HG02610 (cell line): ENCODE measurements at regions not wholly inside any gene's neighbourhood (a gene's known extent, or its start where the extent isn't known, plus 50 kb on each side); places are given as distances from the start of the nearest gene placed in this dataset.

ENCODE experiments used
- ATAC-seq: cut with Tn5 transposase; IDR thresholded peaks from one replicate; pipeline ENCODE4 v1.9.1; 2021; ENCODE audit warnings: mild to moderate bottlenecking, moderate library complexity; ENCODE audit not compliant: unreplicated experiment

DNA sequence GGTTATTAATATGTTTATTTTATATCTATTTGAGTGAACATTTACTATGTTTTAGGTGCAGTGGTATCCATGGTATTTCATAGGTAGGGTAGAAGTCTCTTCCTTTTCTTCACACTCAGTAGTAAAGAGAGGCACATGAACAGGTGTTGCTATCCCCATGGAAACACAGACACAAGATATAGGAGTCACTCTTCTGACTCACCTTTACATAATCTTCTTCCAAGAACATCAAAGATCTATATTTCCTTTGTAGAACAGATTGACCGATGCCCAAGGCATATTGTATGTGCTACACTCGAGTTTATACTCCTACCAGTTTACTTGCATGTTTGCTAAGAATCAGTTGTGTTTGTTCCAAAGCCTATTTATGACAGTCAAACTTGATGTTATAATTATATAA is 1997.4 kb downstream of the C4orf33 start:
- ATAC-seq, result no peak

- ATAC-seq, result no peak
These were observed 2003.0 kb downstream of the C4orf33 start for GRCh38 chr4:131098976-131099375.

DNA sequence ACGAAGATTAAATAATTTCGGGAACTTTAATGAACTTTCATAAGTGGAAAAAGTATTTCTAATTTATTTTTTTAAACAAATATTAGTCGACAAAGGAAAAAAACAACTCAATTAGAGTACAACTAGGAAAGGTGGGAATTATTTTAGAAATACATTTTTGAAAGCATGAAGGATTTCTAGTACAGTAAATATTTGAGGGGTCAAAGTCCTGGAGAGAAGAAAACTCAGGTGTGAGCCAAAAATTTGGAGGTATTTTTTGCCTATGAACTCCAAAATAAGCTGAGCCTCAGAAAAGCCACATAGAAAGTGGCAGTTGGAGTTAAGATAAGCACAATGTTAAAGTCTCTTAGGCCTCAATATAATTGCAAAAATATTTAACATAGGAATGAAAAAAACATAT is 2017.3 kb downstream of the C4orf33 start:
- no peak for ATAC-seq

GRCh38 chr4:131113704-131114103 is 2017.8 kb downstream of the C4orf33 start:
- no peak for ATAC-seq

DNA sequence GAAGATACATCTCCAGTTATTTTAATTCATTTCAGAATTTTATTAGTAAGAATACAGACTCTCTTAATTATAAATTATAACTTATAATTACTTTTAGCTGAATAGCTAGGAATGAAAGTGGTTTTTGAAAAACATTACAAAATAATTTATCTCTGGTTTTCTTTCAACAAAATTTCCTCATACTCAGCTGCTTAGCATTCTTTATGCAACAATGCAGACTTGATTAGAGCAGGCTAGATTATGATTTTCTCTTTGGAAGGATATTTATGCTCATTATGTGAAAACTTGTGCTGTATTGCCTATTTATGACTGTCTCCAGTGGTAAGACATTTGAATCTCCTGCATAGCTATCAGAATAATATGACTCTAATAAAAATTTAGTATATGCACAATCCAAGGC is 2023.7 kb downstream of the C4orf33 start:
- no peak for ATAC-seq

DNA sequence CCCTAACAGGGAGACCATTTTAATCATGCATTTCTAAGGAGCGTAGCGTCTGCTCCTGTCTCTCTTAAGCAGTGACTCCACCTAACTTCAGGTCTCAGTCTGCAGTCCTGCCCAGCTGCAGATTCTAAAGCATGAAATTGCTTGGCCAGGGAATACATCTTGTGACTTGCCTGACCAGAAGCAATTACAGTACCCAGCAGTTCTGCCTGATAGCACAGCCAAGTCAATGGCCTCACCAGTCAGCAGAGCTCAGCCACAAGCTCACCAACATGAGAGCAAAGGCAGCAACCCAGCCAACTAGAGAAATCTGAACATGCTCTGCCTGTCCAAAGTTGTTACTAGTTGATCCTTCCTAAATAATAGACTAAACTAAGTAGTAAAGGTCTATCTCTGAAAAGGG is 2011.9 kb upstream of the PCDH10 start:
- ATAC-seq, result no peak

DNA sequence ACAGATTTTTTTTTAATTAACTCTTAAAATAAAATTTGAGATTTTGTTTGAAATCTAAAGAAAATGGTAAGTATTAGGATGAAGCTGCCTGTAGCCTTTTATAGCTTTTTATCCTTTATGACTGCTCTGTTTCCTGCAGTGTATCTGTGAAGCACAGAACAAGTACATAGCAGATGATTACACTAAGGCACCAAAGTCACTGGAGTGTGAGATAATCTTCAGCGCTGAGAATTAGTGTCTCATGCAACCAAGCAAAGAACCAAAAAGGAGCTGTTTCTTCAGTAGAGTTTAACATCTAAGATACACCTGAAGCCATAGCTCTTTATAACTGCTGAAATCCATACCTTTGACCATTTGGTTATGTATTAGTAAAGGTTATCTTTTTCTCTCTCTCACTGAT is 1989.8 kb upstream of the PCDH10 start:
- no peak for ATAC-seq

DNA sequence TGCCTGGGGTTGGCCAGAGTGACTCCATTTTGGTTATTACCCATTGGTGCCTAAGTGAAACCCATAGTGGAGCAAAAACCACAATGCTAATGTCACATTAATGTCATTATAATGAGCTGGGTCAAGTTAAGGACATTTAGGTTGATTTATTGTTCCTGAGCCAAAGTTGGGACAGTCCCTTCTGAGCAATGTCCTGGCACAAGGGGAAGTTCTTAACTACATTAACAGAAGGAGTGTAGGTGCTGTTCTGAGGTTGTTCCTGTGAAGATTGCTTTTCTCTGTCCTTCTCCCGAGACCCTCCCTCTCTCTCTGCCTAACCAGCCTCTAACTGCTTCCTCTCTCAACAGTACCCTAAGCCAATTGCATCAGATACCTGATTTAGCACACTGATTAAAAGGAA is 1956.8 kb upstream of the PCDH10 start:
- ATAC-seq, result no peak

DNA sequence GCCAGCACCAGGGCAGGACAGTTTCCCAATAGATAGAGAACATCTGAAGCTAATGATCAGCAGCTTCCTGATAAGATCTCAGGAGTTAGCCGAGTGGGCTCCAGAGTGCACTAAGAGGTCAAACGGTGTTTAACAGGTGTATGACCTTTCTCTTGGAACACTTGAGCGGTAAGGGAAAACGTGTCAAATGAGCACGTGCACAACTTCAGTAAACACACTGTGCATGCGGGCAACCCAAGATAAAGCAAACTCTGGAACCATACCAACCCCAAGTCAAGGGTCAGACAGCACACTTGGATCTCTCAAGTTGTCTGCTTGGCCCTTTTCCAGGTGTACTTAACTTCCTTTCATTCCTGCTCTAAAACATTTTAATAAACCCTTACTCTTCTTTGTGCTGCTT is 1941.5 kb upstream of the PCDH10 start:
- no peak for ATAC-seq

DNA sequence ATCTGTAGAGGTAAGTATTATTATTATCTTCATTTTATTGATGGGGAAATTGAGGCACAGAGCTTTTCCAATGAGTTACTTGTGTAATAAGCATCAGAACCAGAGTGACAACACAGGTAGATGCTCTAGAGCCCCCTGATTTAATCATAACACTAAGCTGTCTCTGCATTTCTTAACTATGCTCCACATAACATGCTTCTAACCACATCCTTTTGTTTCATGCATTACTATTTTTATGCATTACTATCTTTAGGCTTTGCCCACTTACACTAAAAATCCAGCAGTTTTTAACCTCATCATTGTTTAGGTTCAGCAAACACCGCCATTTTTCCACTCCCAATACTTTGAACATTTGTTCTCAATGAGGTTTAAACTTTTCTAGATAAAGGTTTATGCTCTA is 1900.8 kb upstream of the PCDH10 start:
- ATAC-seq, result no peak

- ATAC-seq, result no peak
These were observed 1897.8 kb upstream of the PCDH10 start for GRCh38 chr4:131251321-131251720.

DNA sequence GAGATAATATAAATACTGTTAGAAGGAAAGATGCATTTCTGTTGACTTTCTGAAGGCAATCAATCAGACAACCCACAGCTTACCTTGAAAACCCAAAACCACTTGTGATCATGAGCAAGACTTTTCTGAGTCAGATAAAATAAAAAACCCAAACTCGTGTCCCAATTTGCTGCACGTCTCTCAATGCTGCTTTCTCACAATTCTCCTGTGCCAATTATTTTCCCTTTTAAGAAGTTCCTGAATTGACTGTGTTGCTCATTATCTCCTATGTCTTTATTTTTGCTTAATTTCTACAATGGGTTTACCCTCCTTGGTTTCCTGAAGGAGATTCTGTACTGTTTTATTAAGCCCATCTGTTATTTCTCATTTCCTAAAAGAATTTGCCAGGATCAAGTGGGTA is 1891.9 kb upstream of the PCDH10 start:
- ATAC-seq, result no peak

GRCh38 chr4:131258361-131258760 is 1890.7 kb upstream of the PCDH10 start:
- no peak for ATAC-seq

- no peak for ATAC-seq
These were observed 1860.7 kb upstream of the PCDH10 start for GRCh38 chr4:131288441-131288840.

GRCh38 chr4:131296192-131296591 is 1852.9 kb upstream of the PCDH10 start:
- ATAC-seq, result no peak

- no peak for ATAC-seq
These were observed 1847.0 kb upstream of the PCDH10 start for GRCh38 chr4:131302108-131302507.

DNA sequence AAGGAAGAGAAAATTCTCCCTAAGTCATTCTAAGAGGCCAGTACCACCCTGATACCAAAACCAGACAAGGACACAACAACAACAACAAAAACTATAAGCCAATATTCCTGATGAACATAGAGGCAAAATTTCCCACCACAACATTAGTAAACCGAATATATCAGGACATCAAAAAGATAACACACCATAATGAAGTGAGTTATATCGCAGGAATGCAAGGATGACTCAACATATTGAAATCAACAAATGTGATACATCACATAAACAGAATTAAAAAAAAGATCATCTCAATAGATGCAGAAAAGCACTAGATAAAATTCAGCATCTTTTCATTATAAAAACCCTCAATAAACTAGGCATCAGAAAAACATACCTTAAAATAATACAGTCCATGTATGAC is 1844.4 kb upstream of the PCDH10 start:
- no peak for ATAC-seq

GRCh38 chr4:131309628-131310027 is 1839.5 kb upstream of the PCDH10 start:
- peak; percentile 61 for ATAC-seq

DNA sequence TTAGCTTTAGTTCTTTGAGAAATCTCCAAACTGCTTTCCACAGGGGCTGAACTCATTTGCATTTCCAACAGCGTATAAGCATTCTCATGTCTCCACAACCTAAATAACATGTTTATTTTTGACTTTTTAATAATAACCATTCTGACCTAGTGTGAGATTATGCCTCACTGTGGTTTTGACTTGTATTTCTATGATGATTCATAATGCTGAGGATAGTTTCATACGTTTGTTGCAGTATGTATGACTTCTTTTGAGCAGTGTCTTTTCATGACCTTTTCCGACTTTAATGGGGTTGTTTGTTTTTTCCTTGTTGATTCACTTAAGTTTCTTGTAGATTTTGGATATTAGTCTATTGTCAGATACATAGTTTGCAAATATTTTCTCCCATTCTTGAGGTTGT is 1833.0 kb upstream of the PCDH10 start:
- ATAC-seq, result peak; percentile 38

- ATAC-seq, result no peak
These were observed 1811.2 kb upstream of the PCDH10 start for GRCh38 chr4:131337936-131338335.

GRCh38 chr4:131339137-131339536 is 1810.0 kb upstream of the PCDH10 start:
- no peak for ATAC-seq

- ATAC-seq, result no peak
These were observed 1804.3 kb upstream of the PCDH10 start for GRCh38 chr4:131344761-131345160.

- no peak for ATAC-seq
These were observed 1801.3 kb upstream of the PCDH10 start for GRCh38 chr4:131347816-131348215.

- peak; percentile 84 for ATAC-seq
These were observed 1800.8 kb upstream of the PCDH10 start for GRCh38 chr4:131348263-131348662.
